VCaP (cell line): ENCODE measurements at regions not wholly inside any gene's neighbourhood (a gene's known extent, or its start where the extent isn't known, plus 50 kb on each side); places are given as distances from the start of the nearest gene placed in this dataset.
"Not testable (repeated sequence)": the region's sequence is repeated elsewhere in the genome, so short reads cannot be mapped to it uniquely, and the experiment has no call there.

Source experiments
- H3K27ac ChIP-seq: fragments of 450-650 bp; 2 replicates; pipeline ENCODE4 v1.5.1; 2017
- TF ChIP-seq, protein P1 (sequence below): fragments of 450-650 bp; conservative IDR thresholded peaks from 2 replicates; pipeline ENCODE4 v1.5.1; 2017; ENCODE audit warnings: mild to moderate bottlenecking, moderate library complexity

DNA sequence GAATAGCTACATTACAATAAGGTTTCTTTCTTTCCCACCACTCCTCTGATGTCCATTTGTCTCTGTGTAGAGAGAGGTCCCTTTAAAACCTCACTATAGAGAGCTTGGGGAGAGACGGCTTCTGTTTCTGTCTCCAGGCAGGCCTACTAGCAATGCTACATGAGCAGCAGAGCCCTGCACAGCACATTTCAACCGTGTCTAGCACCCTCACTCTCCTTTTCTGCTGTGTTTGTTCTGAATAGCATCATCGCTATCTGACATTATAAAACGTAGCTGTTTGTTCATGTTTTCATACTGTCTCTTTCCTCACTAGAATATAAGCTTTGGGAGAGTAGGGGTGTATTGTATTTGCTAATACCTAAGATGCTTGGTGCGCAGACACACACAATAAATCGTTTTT is 487.8 kb upstream of the DPP6 start:
- TF ChIP-seq, protein P1, sequence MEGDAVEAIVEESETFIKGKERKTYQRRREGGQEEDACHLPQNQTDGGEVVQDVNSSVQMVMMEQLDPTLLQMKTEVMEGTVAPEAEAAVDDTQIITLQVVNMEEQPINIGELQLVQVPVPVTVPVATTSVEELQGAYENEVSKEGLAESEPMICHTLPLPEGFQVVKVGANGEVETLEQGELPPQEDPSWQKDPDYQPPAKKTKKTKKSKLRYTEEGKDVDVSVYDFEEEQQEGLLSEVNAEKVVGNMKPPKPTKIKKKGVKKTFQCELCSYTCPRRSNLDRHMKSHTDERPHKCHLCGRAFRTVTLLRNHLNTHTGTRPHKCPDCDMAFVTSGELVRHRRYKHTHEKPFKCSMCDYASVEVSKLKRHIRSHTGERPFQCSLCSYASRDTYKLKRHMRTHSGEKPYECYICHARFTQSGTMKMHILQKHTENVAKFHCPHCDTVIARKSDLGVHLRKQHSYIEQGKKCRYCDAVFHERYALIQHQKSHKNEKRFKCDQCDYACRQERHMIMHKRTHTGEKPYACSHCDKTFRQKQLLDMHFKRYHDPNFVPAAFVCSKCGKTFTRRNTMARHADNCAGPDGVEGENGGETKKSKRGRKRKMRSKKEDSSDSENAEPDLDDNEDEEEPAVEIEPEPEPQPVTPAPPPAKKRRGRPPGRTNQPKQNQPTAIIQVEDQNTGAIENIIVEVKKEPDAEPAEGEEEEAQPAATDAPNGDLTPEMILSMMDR = no peak
- no peak overlapping the region for H3K27ac ChIP-seq

DNA sequence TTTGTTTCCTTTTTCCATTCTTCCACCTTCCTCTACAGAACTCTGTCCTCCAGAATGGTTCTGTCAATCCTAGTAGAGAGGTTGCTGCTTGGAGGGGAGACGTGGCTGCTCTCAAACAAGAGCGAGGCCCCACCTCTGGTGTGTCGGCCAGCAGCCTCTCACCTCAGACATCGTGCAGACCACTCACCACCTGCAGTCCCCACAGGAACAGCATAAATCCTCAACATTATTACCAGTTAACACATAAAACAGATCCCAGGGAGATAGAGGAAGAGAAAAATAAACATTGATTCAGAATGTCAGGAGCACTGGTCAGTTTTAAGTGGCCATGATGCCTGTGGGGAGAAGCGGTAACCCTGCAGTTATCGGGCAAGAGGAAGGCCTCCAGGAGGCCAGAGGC is 485.9 kb upstream of the DPP6 start:
- TF ChIP-seq, protein P1 = no peak
- no peak overlapping the region for H3K27ac ChIP-seq

DNA sequence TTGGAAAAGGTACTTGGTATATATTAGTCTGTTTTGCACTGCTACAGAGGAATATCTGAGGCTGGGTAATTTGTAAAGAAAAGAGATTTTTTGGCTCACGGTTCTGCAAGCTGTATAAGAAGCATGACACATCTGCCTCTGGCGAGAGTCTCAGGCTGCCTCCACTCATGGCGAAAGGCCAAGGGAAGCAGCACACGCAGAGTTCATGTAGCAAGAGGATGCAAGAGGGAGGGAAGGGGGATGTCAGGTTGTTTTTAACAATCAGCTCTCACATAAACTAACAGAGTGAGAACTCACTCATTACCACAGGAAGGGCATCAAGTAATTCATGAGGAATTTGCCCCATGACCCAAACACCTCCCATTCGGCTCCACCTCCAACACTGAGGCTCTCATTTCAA is 484.8 kb upstream of the DPP6 start:
- TF ChIP-seq, protein P1 = no peak
- no peak overlapping the region for H3K27ac ChIP-seq

DNA sequence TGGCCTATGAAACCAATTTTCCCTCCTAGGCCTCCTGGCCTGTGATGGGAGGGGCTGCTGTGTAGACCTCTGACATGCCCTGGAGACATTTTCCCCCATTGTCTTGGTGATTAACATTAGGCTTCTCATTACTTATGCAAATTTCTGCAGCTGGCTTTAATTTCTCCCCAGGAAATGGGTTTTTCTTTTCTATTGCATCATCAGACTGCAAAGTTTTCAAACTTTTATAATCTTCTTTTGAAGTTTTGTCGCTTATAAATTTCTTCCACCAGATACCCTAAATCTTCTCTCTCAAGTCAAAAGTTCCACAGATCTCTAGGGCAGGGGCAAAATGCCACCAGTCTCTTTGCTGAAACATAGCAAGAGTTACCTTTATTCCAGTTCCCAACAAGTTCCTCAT is 482.7 kb upstream of the DPP6 start:
- not testable (repeated sequence) for H3K27ac ChIP-seq

DNA sequence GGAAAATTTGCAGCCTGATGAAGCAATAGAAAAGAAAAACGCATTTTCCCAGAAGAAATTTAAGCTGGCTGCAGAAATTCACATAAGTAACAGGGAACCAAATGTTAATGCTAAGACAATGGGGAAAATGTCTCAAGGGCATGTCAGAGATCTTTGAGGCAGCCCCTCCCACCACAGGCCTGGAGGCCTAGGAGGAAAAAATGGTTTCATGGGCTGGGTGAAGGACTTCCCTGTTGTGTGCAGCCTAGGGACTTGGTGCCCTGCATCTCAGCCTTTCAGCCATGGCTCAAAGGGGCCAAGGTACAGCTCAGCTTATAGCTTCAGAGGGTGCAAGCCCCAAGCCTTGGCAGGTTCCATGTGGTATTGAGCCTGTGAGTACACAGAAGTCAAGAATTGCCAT is 476.1 kb upstream of the DPP6 start:
- H3K27ac ChIP-seq = no peak overlapping the region
- TF ChIP-seq, protein P1 = no peak

DNA sequence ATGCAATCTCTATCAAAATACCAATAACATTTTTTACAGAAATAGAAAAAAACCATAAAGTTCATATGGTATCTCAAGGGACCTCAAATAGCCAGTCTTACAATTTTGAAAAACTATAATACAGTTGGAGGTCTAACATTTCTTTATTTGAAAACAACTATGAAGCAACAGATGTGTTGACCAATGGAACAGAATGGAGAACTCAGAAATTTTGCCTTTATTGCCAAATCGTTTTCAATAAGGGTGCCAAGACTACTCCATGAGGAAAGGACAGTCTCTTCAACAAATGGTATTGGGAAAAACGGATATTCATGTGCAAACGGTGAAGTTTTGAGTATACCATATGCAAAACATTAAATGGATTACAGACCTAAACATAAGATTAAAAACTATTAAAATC is 470.8 kb upstream of the DPP6 start:
- H3K27ac ChIP-seq = no peak overlapping the region
- TF ChIP-seq, protein P1 = no peak

DNA sequence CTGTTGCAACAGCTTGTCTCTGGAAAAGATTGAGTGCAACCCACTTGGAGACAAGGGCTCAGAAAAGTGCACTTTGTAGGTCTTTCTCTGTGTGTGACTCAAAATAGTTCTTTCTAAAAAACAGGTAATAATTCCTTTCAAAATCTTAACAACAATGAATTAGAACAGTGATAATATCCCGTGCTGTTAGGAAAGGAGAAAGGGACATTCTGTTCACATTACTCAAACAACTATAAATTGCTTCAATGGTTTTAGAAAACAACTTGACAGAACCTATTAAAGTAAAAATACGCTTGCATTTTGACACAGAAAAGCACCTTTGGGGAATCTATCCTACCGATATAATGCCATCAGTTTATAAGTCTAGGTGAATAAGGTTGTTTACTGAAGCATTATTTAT is 468.1 kb upstream of the DPP6 start:
- H3K27ac ChIP-seq = no peak overlapping the region
- TF ChIP-seq, protein P1 = no peak

DNA sequence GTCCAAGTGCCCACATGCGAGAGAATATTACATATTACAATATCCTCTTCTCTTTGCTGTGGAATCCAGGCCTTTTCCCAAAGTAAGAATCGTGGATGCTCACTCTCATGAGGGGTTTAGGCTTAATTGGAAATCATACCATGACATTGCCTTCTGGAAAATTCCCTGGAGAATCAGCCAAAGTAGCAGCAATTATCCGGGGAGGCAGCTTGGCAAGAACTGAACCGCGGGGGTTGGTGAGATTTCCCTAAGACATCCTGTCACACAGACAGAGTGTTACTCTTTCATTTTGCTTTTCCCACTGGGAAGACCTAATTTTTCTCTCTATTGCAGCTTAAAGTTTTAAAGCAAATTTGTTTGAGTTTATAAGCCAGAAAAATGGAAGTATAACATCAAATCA is 463.6 kb upstream of the DPP6 start:
- no peak overlapping the region for H3K27ac ChIP-seq
- TF ChIP-seq, protein P1 = no peak
